ENCODE measurements at regions not wholly inside any gene's neighbourhood (a gene's known extent, or its start where the extent isn't known, plus 50 kb on each side); places are given as distances from the start of the nearest gene placed in this dataset.
A peak's percentile ranks its signal among the peaks of the same experiment; 100 is the strongest.

- TF ChIP-seq, protein P1, sequence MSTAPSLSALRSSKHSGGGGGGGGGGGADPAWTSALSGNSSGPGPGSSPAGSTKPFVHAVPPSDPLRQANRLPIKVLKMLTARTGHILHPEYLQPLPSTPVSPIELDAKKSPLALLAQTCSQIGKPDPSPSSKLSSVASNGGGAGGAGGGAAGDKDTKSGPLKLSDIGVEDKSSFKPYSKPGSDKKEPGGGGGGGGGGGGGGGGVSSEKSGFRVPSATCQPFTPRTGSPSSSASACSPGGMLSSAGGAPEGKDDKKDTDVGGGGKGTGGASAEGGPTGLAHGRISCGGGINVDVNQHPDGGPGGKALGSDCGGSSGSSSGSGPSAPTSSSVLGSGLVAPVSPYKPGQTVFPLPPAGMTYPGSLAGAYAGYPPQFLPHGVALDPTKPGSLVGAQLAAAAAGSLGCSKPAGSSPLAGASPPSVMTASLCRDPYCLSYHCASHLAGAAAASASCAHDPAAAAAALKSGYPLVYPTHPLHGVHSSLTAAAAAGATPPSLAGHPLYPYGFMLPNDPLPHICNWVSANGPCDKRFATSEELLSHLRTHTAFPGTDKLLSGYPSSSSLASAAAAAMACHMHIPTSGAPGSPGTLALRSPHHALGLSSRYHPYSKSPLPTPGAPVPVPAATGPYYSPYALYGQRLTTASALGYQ (CRISPR knock-in tag; IDR thresholded peaks at IDR 0.05) = no peak
- TF ChIP-seq RAD21 (CRISPR knock-in tag; IDR thresholded peaks at IDR 0.05) = peak; percentile 93
- TF ChIP-seq SOX5 (CRISPR knock-in tag; IDR thresholded peaks at IDR 0.05; ENCODE audit: borderline replicate concordance) = peak; percentile 31; the same call in 1 of the 2 replicates
- peak; percentile 34; the same call in 1 of the 2 replicates for TF ChIP-seq THRA (CRISPR knock-in tag; IDR thresholded peaks at IDR 0.05; ENCODE audit: borderline replicate concordance)
- TF ChIP-seq CBX5 (CRISPR knock-in tag; IDR thresholded peaks at IDR 0.05; ENCODE audit: borderline replicate concordance) = peak; percentile 57; the same call in 1 of the 2 replicates
- TF ChIP-seq AHR (CRISPR knock-in tag; IDR thresholded peaks at IDR 0.05) = peak; percentile 58; the same call in 1 of the 2 replicates
- no peak for TF ChIP-seq NBN (conservative IDR thresholded peaks at IDR 0.05)
- TF ChIP-seq HOXA5 (CRISPR knock-in tag; IDR thresholded peaks at IDR 0.05) = no peak
- TF ChIP-seq PHF8 (CRISPR knock-in tag; IDR thresholded peaks at IDR 0.05) = no peak
- TF ChIP-seq ZNF574 (CRISPR knock-in tag; IDR thresholded peaks at IDR 0.05) = peak; percentile 45; the same call in 1 of the 2 replicates
- peak in 1 of 2 experiments; percentile 65; a peak in 1 of 4 replicates for TF ChIP-seq HMGXB4 (CRISPR knock-in tag; IDR thresholded peaks at IDR 0.05; ENCODE audit: borderline replicate concordance in 1 of 2, low read depth in 1 of 2)
- TF ChIP-seq, protein P2, sequence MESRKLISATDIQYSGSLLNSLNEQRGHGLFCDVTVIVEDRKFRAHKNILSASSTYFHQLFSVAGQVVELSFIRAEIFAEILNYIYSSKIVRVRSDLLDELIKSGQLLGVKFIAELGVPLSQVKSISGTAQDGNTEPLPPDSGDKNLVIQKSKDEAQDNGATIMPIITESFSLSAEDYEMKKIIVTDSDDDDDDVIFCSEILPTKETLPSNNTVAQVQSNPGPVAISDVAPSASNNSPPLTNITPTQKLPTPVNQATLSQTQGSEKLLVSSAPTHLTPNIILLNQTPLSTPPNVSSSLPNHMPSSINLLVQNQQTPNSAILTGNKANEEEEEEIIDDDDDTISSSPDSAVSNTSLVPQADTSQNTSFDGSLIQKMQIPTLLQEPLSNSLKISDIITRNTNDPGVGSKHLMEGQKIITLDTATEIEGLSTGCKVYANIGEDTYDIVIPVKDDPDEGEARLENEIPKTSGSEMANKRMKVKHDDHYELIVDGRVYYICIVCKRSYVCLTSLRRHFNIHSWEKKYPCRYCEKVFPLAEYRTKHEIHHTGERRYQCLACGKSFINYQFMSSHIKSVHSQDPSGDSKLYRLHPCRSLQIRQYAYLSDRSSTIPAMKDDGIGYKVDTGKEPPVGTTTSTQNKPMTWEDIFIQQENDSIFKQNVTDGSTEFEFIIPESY (CRISPR knock-in tag; IDR thresholded peaks at IDR 0.05) = 0 out of 2 replicates have a peak, but pooled peaks have one; percentile 15
- 0 out of 2 replicates have a peak, but pooled peaks have one; percentile 37 for TF ChIP-seq KMT2B (CRISPR knock-in tag; IDR thresholded peaks at IDR 0.05)
- TF ChIP-seq MBD4 (IDR thresholded peaks at IDR 0.05; ENCODE audit: borderline replicate concordance, low read length) = no peak
- TF ChIP-seq TEAD3 (CRISPR knock-in tag; optimal IDR thresholded peaks at IDR 0.05; ENCODE audit: borderline replicate concordance) = peak; percentile 45
- TF ChIP-seq ZNF260 (CRISPR knock-in tag; IDR thresholded peaks at IDR 0.05; ENCODE audit: borderline replicate concordance, low read depth) = no peak
- TF ChIP-seq FOSL2 (CRISPR knock-in tag; IDR thresholded peaks at IDR 0.05) = 0 out of 2 replicates have a peak, but pooled peaks have one; percentile 15
- peak; percentile 48; the same call in 1 of the 2 replicates for TF ChIP-seq GATAD1 (CRISPR knock-in tag; IDR thresholded peaks at IDR 0.05)
- 0 out of 2 replicates have a peak, but pooled peaks have one; percentile 26 for TF ChIP-seq ERF (CRISPR knock-in tag; IDR thresholded peaks at IDR 0.05)
- no peak for TF ChIP-seq ZNF496 (CRISPR knock-in tag; IDR thresholded peaks at IDR 0.05; ENCODE audit: insufficient replicate concordance)
Measured at GRCh38 chr2:231648579-231649174, 56.0 kb downstream of the TEX44 start (continued).

All from HepG2 (cell line).